HPDE6-E6E7 (cell line): ENCODE measurements at regions not wholly inside any gene's neighbourhood (a gene's known extent, or its start where the extent isn't known, plus 50 kb on each side); places are given as distances from the start of the nearest gene placed in this dataset.

ENCODE experiments used
- DNase-seq: peaks from one replicate; pipeline ENCODE4 v3.0.0; 2011; ENCODE audit warnings: missing footprints; ENCODE audit errors: extremely low spot score

- no peak for DNase-seq
Observed at GRCh38 chr13:64455124-64455523, 2775.0 kb downstream of the PCDH9 start.

- no peak for DNase-seq
Observed at GRCh38 chr13:64453831-64454230, 2776.3 kb downstream of the PCDH9 start.

GRCh38 chr13:64446372-64446771 lies 2783.8 kb downstream of the PCDH9 start:
- peak; percentile 11 for DNase-seq

- no peak for DNase-seq
Observed at GRCh38 chr13:64441740-64442139, 2788.4 kb downstream of the PCDH9 start.

- DNase-seq: no peak
Observed at GRCh38 chr13:64438084-64438483, 2792.1 kb downstream of the PCDH9 start.

- DNase-seq: no peak
Observed at GRCh38 chr13:64429691-64430090, 2800.4 kb downstream of the PCDH9 start.

- DNase-seq: no peak
Observed at GRCh38 chr13:64428196-64428595, 2801.9 kb downstream of the PCDH9 start.

GRCh38 chr13:64423467-64423866 lies 2806.7 kb downstream of the PCDH9 start:
- no peak for DNase-seq

- no peak for DNase-seq
Observed at GRCh38 chr13:64420181-64420580, 2810.0 kb downstream of the PCDH9 start.

- DNase-seq: no peak
Observed at GRCh38 chr13:64417581-64417980, 2812.6 kb downstream of the PCDH9 start.

GRCh38 chr13:64414381-64414780 lies 2815.8 kb downstream of the PCDH9 start:
- no peak for DNase-seq

- no peak for DNase-seq
Observed at GRCh38 chr13:64413529-64413928, 2816.6 kb downstream of the PCDH9 start.

- DNase-seq: no peak
Observed at GRCh38 chr13:64410276-64411053, 2819.7 kb downstream of the PCDH9 start.

GRCh38 chr13:64397701-64398100 lies 2832.4 kb downstream of the PCDH9 start:
- DNase-seq: no peak

- no peak for DNase-seq
Observed at GRCh38 chr13:64377606-64378005, 2852.5 kb downstream of the PCDH9 start.

- no peak for DNase-seq
Observed at GRCh38 chr13:64371461-64371860, 2858.7 kb downstream of the PCDH9 start.

GRCh38 chr13:64371045-64371444 lies 2859.1 kb downstream of the PCDH9 start:
- peak; percentile 72 for DNase-seq

- no peak for DNase-seq
Observed at GRCh38 chr13:64369121-64369520, 2861.0 kb downstream of the PCDH9 start.

GRCh38 chr13:64362564-64362963 lies 2867.6 kb downstream of the PCDH9 start:
- DNase-seq: no peak

- no peak for DNase-seq
Observed at GRCh38 chr13:64347664-64348063, 2882.5 kb downstream of the PCDH9 start.

- no peak for DNase-seq
Observed at GRCh38 chr13:64339373-64340063, 2890.6 kb downstream of the PCDH9 start.

GRCh38 chr13:64338671-64339070 lies 2891.5 kb downstream of the PCDH9 start:
- no peak for DNase-seq

- DNase-seq: no peak
Observed at GRCh38 chr13:64333888-64334287, 2896.2 kb downstream of the PCDH9 start.
